Lower leg skin (tissue), 3 donors: ENCODE measurements at regions not wholly inside any gene's neighbourhood (a gene's known extent, or its start where the extent isn't known, plus 50 kb on each side); places are given as distances from the start of the nearest gene placed in this dataset.

Experiments
- POLR2A ChIP-seq, 2 donors: fragments of 450-650 bp; IDR thresholded peaks; one replicate each; pipeline ENCODE4 v1.6.1; 2016 to 2017; ENCODE audit warnings: antibody characterized with exemption in 2 of 2, mild to moderate bottlenecking in 1 of 2, moderate library complexity in 1 of 2
- TF ChIP-seq, protein P1 (sequence below), 3 donors: fragments of 450-650 bp; IDR thresholded peaks; one replicate each; pipeline ENCODE4 v1.5.1; 2016; ENCODE audit warnings: antibody characterized with exemption in 3 of 3, mild to moderate bottlenecking in 3 of 3, moderate library complexity in 2 of 3

DNA sequence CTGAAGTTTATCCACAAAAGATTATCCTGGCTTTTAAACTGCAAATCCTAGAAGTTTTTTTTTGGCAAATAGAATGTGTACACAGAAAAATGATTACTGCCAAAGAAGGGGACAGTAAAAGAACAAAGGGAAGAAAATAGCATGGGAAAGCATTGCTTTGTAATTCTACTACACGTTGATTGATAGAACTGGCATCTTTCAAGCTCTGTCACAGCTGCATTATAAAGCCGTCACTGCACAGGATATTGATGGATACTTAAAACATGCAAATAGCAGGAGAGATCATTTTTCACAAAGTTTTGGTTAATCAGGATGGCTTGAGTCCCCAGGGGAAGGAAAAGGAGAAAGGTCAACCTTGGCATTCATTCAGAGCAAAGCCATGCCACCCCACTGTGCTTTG is 183.7 kb upstream of the RRP15 start:
- TF ChIP-seq, protein P1, sequence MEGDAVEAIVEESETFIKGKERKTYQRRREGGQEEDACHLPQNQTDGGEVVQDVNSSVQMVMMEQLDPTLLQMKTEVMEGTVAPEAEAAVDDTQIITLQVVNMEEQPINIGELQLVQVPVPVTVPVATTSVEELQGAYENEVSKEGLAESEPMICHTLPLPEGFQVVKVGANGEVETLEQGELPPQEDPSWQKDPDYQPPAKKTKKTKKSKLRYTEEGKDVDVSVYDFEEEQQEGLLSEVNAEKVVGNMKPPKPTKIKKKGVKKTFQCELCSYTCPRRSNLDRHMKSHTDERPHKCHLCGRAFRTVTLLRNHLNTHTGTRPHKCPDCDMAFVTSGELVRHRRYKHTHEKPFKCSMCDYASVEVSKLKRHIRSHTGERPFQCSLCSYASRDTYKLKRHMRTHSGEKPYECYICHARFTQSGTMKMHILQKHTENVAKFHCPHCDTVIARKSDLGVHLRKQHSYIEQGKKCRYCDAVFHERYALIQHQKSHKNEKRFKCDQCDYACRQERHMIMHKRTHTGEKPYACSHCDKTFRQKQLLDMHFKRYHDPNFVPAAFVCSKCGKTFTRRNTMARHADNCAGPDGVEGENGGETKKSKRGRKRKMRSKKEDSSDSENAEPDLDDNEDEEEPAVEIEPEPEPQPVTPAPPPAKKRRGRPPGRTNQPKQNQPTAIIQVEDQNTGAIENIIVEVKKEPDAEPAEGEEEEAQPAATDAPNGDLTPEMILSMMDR (IDR thresholded peaks at IDR 0.05) = no peak
- no peak for TF ChIP-seq POLR2A (IDR thresholded peaks at IDR 0.05)
